ENCODE measurements at regions not wholly inside any gene's neighbourhood (a gene's known extent, or its start where the extent isn't known, plus 50 kb on each side); places are given as distances from the start of the nearest gene placed in this dataset.

DNA sequence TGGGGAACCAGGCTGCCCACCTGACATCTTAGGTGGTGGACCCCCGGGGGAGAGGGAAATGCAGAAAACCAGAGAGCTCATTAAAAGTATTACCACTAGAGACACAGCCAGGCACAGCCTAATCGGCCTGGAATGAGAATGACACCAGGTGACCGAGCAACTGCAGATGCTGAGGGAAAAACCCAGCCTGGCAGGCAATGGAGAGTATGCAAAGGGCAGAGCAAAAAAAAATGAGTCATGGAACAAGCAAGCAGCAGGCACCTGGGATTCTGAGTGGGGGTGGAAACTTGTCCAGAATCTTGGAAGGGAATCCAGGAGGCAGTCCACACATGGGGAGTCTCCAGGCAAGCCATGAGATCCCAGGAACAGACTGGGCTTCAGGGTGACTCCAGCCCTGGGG, 183.7 kb upstream of the LRRN1 start (continued):
- TF ChIP-seq, protein P1, sequence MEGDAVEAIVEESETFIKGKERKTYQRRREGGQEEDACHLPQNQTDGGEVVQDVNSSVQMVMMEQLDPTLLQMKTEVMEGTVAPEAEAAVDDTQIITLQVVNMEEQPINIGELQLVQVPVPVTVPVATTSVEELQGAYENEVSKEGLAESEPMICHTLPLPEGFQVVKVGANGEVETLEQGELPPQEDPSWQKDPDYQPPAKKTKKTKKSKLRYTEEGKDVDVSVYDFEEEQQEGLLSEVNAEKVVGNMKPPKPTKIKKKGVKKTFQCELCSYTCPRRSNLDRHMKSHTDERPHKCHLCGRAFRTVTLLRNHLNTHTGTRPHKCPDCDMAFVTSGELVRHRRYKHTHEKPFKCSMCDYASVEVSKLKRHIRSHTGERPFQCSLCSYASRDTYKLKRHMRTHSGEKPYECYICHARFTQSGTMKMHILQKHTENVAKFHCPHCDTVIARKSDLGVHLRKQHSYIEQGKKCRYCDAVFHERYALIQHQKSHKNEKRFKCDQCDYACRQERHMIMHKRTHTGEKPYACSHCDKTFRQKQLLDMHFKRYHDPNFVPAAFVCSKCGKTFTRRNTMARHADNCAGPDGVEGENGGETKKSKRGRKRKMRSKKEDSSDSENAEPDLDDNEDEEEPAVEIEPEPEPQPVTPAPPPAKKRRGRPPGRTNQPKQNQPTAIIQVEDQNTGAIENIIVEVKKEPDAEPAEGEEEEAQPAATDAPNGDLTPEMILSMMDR (IDR thresholded peaks at IDR 0.05; ENCODE audit: control extremely low read depth in 1 of 3, insufficient read depth in 1 of 3, low read depth in 1 of 3, low read length in 3 of 3): no peak
- no peak for TF ChIP-seq GTF2F1 (IDR thresholded peaks at IDR 0.05; ENCODE audit: borderline replicate concordance, low read depth, low read length)
- TF ChIP-seq RBBP5 (IDR thresholded peaks at IDR 0.05; ENCODE audit: borderline replicate concordance, low read depth, low read length): no peak
- no peak for TF ChIP-seq HDAC2 (IDR thresholded peaks at IDR 0.05; ENCODE audit: borderline replicate concordance in 1 of 2, low read depth in 2 of 2, low read length in 2 of 2)

Data from H1 (cell line).